Parathyroid adenoma (tissue), 2 donors: ENCODE measurements at regions not wholly inside any gene's neighbourhood (a gene's known extent, or its start where the extent isn't known, plus 50 kb on each side); places are given as distances from the start of the nearest gene placed in this dataset.
"Not testable (repeated sequence)": the region's sequence is repeated elsewhere in the genome, so short reads cannot be mapped to it uniquely, and the experiment has no call there.

Experiments
- H2AFZ ChIP-seq: fragments of 300-600 bp; sonication (generic); one replicate; pipeline ENCODE4 v1.7.0; 2017; ENCODE audit warnings: antibody characterized with exemption, mild to moderate bottlenecking
- H3K27ac ChIP-seq: fragments of 300-600 bp; sonication (generic); one replicate; pipeline ENCODE4 v1.7.0; 2017
- H3K27me3 ChIP-seq: fragments of 300-600 bp; sonication (generic); one replicate; pipeline ENCODE4 v1.7.0; 2017; ENCODE audit warnings: low read length; ENCODE audit not compliant: control insufficient read depth, insufficient read depth
- H3K36me3 ChIP-seq: fragments of 300-600 bp; sonication (generic); one replicate; pipeline ENCODE4 v1.7.0; 2017; ENCODE audit warnings: low read length; ENCODE audit not compliant: control insufficient read depth, insufficient read depth
- H3K4me1 ChIP-seq: fragments of 300-600 bp; sonication (generic); one replicate; pipeline ENCODE4 v1.7.0; 2017; ENCODE audit warnings: control low read depth
- H3K4me2 ChIP-seq: fragments of 300-600 bp; sonication (generic); one replicate; pipeline ENCODE4 v1.7.0; 2017; ENCODE audit warnings: low read length
- H3K4me3 ChIP-seq: fragments of 300-600 bp; sonication (generic); one replicate; pipeline ENCODE4 v1.7.0; 2017; ENCODE audit warnings: low read depth, low read length
- H3K79me2 ChIP-seq: fragments of 300-600 bp; sonication (generic); one replicate; pipeline ENCODE4 v1.7.0; 2017; ENCODE audit warnings: control low read depth
- H3K9ac ChIP-seq: fragments of 300-600 bp; sonication (generic); one replicate; pipeline ENCODE4 v1.7.0; 2017; ENCODE audit warnings: mild to moderate bottlenecking
- H3K9me3 ChIP-seq: fragments of 300-600 bp; sonication (generic); one replicate; pipeline ENCODE4 v1.7.0; 2017; ENCODE audit warnings: low read length; ENCODE audit not compliant: control insufficient read depth
- CTCF ChIP-seq: fragments of 300-600 bp; sonication (generic); IDR thresholded peaks from one replicate; pipeline ENCODE4 v1.7.0; 2017; ENCODE audit warnings: antibody characterized with exemption, mild to moderate bottlenecking
- donor health status: primary hyperparathyroidism.

GRCh38 chr18:57951117-57951796, 92.8 kb upstream of the NEDD4L start:
- no peaks in the 10 kb centered on the region for H3K79me2 ChIP-seq
- H2AFZ ChIP-seq, result no peak overlapping the region
- H3K4me1 ChIP-seq, result no peaks in the 10 kb centered on the region
- no peak overlapping the region for H3K4me3 ChIP-seq
- TF ChIP-seq CTCF, result no peak
- H3K27me3 ChIP-seq, result no peaks in the 10 kb centered on the region
- H3K9me3 ChIP-seq, result no peaks in the 10 kb centered on the region
- no peak overlapping the region for H3K9ac ChIP-seq
- H3K4me2 ChIP-seq, result no peak overlapping the region
- no peak overlapping the region for H3K27ac ChIP-seq
- no peaks in the 10 kb centered on the region for H3K36me3 ChIP-seq

- no peaks in the 10 kb centered on the region for H3K27me3 ChIP-seq
- H3K9me3 ChIP-seq, result no peaks in the 10 kb centered on the region
- H3K36me3 ChIP-seq, result no peaks in the 10 kb centered on the region
- no peak for TF ChIP-seq CTCF
- no peak overlapping the region for H2AFZ ChIP-seq
- H3K9ac ChIP-seq, result no peak overlapping the region
- no peak overlapping the region for H3K27ac ChIP-seq
- H3K4me2 ChIP-seq, result no peak overlapping the region
- no peak overlapping the region for H3K4me3 ChIP-seq
- no peaks in the 10 kb centered on the region for H3K79me2 ChIP-seq
- no peaks in the 10 kb centered on the region for H3K4me1 ChIP-seq
Observed at GRCh38 chr18:57950542-57950941, 93.5 kb upstream of the NEDD4L start.

- H3K79me2 ChIP-seq, H3K27me3 ChIP-seq, H3K36me3 ChIP-seq, H3K4me2 ChIP-seq, H3K4me3 ChIP-seq, H3K27ac ChIP-seq, H2AFZ ChIP-seq, H3K4me1 ChIP-seq, H3K9me3 ChIP-seq, H3K9ac ChIP-seq: not testable (repeated sequence)
Observed at GRCh38 chr18:57949335-57949734, 94.7 kb upstream of the NEDD4L start.

GRCh38 chr18:57947117-57947516, 96.9 kb upstream of the NEDD4L start:
- no peak overlapping the region for H3K4me2 ChIP-seq
- TF ChIP-seq CTCF, result no peak
- no peak overlapping the region for H2AFZ ChIP-seq
- H3K79me2 ChIP-seq, result no peaks in the 10 kb centered on the region
- H3K4me1 ChIP-seq, result no peaks in the 10 kb centered on the region
- no peaks in the 10 kb centered on the region for H3K36me3 ChIP-seq
- H3K9ac ChIP-seq, result no peak overlapping the region
- no peaks in the 10 kb centered on the region for H3K27me3 ChIP-seq
- H3K4me3 ChIP-seq, result no peak overlapping the region
- H3K27ac ChIP-seq, result no peak overlapping the region
- no peaks in the 10 kb centered on the region for H3K9me3 ChIP-seq

- Histone ChIP-seq H3K36me3 (no peaks in the 10 kb centered on the region), H3K4me3 (no peak overlapping the region), H3K4me2 (no peak overlapping the region), H3K9me3 (no peaks in the 10 kb centered on the region), H3K4me1 (no peaks in the 10 kb centered on the region), H3K27me3 (no peaks in the 10 kb centered on the region), H3K27ac (no peak overlapping the region), H3K79me2 (no peaks in the 10 kb centered on the region), H3K9ac (no peak overlapping the region), H2AFZ (no peak overlapping the region)
- no peak for TF ChIP-seq CTCF
Observed at GRCh38 chr18:57943723-57944122, 100.3 kb upstream of the NEDD4L start.
